ENCODE measurements at regions not wholly inside any gene's neighbourhood (a gene's known extent, or its start where the extent isn't known, plus 50 kb on each side); places are given as distances from the start of the nearest gene placed in this dataset.

- H2AFZ ChIP-seq (ENCODE audit: low read length): no peak overlapping the region
- H3K79me2 ChIP-seq (ENCODE audit: insufficient read depth, low read length): no peaks in the 10 kb centered on the region
- H3K4me3 ChIP-seq (ENCODE audit: low read depth, low read length, poor library complexity, severe bottlenecking): no peak overlapping the region
- no peaks in the 10 kb centered on the region for H3K9me3 ChIP-seq (ENCODE audit: low read length)
- no peaks in the 10 kb centered on the region for H3K9me2 ChIP-seq (ENCODE audit: low read depth, low read length)
- TF ChIP-seq CTCF (IDR thresholded peaks at IDR 0.05; ENCODE audit: low read length) (no peak), EZH2 (IDR thresholded peaks at IDR 0.05; ENCODE audit: borderline replicate concordance, low read length) (no peak)
- H3F3A ChIP-seq (ENCODE audit: insufficient read depth, low read length): no peaks in the 10 kb centered on the region
- H3K4me2 ChIP-seq (ENCODE audit: low read length): no peak overlapping the region
- no peaks in the 10 kb centered on the region for H3K27me3 ChIP-seq (ENCODE audit: insufficient read depth, low read length)
- no peak overlapping the region for H3K9ac ChIP-seq (ENCODE audit: low read length)
- no peaks in the 10 kb centered on the region for H3K36me3 ChIP-seq (ENCODE audit: insufficient read depth, low read length)
- no peaks in the 10 kb centered on the region for H4K20me1 ChIP-seq (ENCODE audit: insufficient read depth, low read length)
- H3K27ac ChIP-seq (ENCODE audit: low read depth, low read length, poor library complexity, severe bottlenecking): no peak overlapping the region
- no peaks in the 10 kb centered on the region for H3K4me1 ChIP-seq (ENCODE audit: insufficient read depth, low read length, severe bottlenecking)
Observed at GRCh38 chr5:91472631-91473030, 89.5 kb upstream of the ARRDC3 start.

- Histone ChIP-seq H3K36me3 (ENCODE audit: insufficient read depth, low read length) (no peaks in the 10 kb centered on the region), H3K4me2 (ENCODE audit: low read length) (no peak overlapping the region), H3K4me1 (ENCODE audit: insufficient read depth, low read length, severe bottlenecking) (no peaks in the 10 kb centered on the region), H3K4me3 (ENCODE audit: low read depth, low read length, poor library complexity, severe bottlenecking) (no peak overlapping the region), H3K27ac (ENCODE audit: low read depth, low read length, poor library complexity, severe bottlenecking) (no peak overlapping the region), H3K9me2 (ENCODE audit: low read depth, low read length) (no peaks in the 10 kb centered on the region), H3K27me3 (ENCODE audit: insufficient read depth, low read length) (no peaks in the 10 kb centered on the region), H4K20me1 (ENCODE audit: insufficient read depth, low read length) (no peaks in the 10 kb centered on the region), H3K79me2 (ENCODE audit: insufficient read depth, low read length) (no peaks in the 10 kb centered on the region), H3F3A (ENCODE audit: insufficient read depth, low read length) (no peaks in the 10 kb centered on the region), H3K9me3 (ENCODE audit: low read length) (no peaks in the 10 kb centered on the region), H3K9ac (ENCODE audit: low read length) (no peak overlapping the region), H2AFZ (ENCODE audit: low read length) (no peak overlapping the region)
- no peak for TF ChIP-seq EZH2 (IDR thresholded peaks at IDR 0.05; ENCODE audit: borderline replicate concordance, low read length)
- no peak for TF ChIP-seq CTCF (IDR thresholded peaks at IDR 0.05; ENCODE audit: low read length)
Observed at GRCh38 chr5:91469517-91470165, 86.5 kb upstream of the ARRDC3 start.

DNA sequence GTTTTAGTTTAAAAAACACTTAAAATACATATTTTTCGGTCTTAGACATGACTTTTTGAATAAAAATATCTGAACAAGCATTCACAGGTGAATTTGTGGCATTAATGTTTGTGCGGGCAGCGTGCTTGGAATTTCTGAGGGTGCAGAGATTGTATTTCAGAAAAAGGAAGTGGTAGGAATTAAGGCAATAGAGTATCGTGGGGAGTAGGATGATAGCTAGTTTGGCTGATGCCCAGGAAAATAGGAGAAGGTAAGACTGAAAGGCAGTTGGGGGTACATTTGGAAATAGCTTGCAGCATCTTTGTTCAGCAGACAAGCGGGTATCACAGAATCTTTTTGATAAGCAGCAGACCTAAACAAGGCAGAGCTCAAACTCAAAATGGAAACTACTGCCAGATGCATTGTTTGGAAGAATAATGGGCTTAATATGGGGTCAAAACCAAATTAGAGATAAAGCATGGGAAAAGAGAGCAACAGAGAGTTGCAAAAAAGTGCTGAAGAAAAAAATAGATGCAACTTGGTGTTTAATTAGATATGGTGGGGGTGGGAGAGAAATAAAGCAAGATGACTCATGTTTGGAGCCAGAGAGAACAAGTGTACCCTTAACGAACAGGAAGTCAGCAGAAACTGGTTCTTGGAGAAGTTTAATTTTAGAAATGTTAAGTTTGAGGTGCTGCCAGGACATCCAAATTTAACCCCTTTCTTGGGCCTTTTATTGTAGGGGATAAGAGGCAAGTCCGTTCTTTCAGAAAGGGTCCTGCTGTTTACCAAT lies 85.7 kb upstream of the ARRDC3 start:
- no peaks in the 10 kb centered on the region for H3K4me1 ChIP-seq (ENCODE audit: insufficient read depth, low read length, severe bottlenecking)
- no peaks in the 10 kb centered on the region for H3K36me3 ChIP-seq (ENCODE audit: insufficient read depth, low read length)
- TF ChIP-seq EZH2 (IDR thresholded peaks at IDR 0.05; ENCODE audit: borderline replicate concordance, low read length) (no peak), CTCF (IDR thresholded peaks at IDR 0.05; ENCODE audit: low read length) (no peak)
- H3K27me3 ChIP-seq (ENCODE audit: insufficient read depth, low read length): no peaks in the 10 kb centered on the region
- no peaks in the 10 kb centered on the region for H3F3A ChIP-seq (ENCODE audit: insufficient read depth, low read length)
- H3K79me2 ChIP-seq (ENCODE audit: insufficient read depth, low read length): no peaks in the 10 kb centered on the region
- no peak overlapping the region for H3K9ac ChIP-seq (ENCODE audit: low read length)
- H2AFZ ChIP-seq (ENCODE audit: low read length): no peak overlapping the region
- no peaks in the 10 kb centered on the region for H4K20me1 ChIP-seq (ENCODE audit: insufficient read depth, low read length)
- H3K9me2 ChIP-seq (ENCODE audit: low read depth, low read length): no peaks in the 10 kb centered on the region
- no peak overlapping the region for H3K4me2 ChIP-seq (ENCODE audit: low read length)
- no peak overlapping the region for H3K27ac ChIP-seq (ENCODE audit: low read depth, low read length, poor library complexity, severe bottlenecking)
- H3K9me3 ChIP-seq (ENCODE audit: low read length): no peaks in the 10 kb centered on the region
- no peak overlapping the region for H3K4me3 ChIP-seq (ENCODE audit: low read depth, low read length, poor library complexity, severe bottlenecking)

Data from OCI-LY1 (cell line).